Kidney (tissue), 13 donors: ENCODE measurements at regions not wholly inside any gene's neighbourhood (a gene's known extent, or its start where the extent isn't known, plus 50 kb on each side); places are given as distances from the start of the nearest gene placed in this dataset.
A peak's percentile ranks its signal among the peaks of the same experiment; 100 is the strongest.

Experiments used
- DNase-seq, 5 donors: peaks; one replicate each; pipeline ENCODE4 v3.0.0-alpha.2; 2013 to 2020
- FAIRE-seq: peaks from 2 replicates; lab custom pipeline; 2012; peaks lifted over from hg19 to GRCh38; lab: Jason Lieb, UNC
- H3K27ac ChIP-seq, 2 donors: one replicate each; pipeline ENCODE4 v1.7.0; 2013; ENCODE audit warnings: low read depth in 2 of 2, low read length in 2 of 2, inconsistent platforms in 1 of 2
- H3K27me3 ChIP-seq: one replicate; pipeline ENCODE4 v1.7.1; 2013; ENCODE audit warnings: low read length, inconsistent platforms; ENCODE audit not compliant: control insufficient read depth, insufficient read depth
- H3K36me3 ChIP-seq, 3 donors: one replicate each; pipeline versions ENCODE4 v1.7.0 to v1.7.1; 2013; ENCODE audit warnings: low read length in 3 of 3, control low read depth in 1 of 3, inconsistent platforms in 1 of 3; ENCODE audit not compliant: insufficient read depth in 3 of 3, control insufficient read depth in 2 of 3
- H3K4me1 ChIP-seq, 3 donors: one replicate each; pipeline versions ENCODE4 v1.7.0 to v1.7.1; 2013; ENCODE audit warnings: low read length in 3 of 3, inconsistent platforms in 1 of 3, low read depth in 1 of 3; ENCODE audit not compliant: control insufficient read depth in 2 of 3, insufficient read depth in 2 of 3
- H3K4me3 ChIP-seq, 3 donors: one replicate each; pipeline versions ENCODE4 v1.7.0 to v1.8.1; 2013; ENCODE audit warnings: low read length in 3 of 3, control low read depth in 1 of 3, inconsistent platforms in 1 of 3
- H3K9ac ChIP-seq, 3 donors: one replicate each; pipeline versions ENCODE4 v1.7.0 to v1.7.1; 2013; ENCODE audit warnings: low read length in 3 of 3, control low read depth in 1 of 3, inconsistent platforms in 1 of 3
- H3K9me3 ChIP-seq, 3 donors: one replicate each; pipeline versions ENCODE4 v1.7.0 to v1.7.1; 2013; ENCODE audit warnings: low read length in 3 of 3, control low read depth in 1 of 3, inconsistent platforms in 1 of 3; ENCODE audit not compliant: control insufficient read depth in 2 of 3, insufficient read depth in 1 of 3
- CTCF ChIP-seq: IDR thresholded peaks from 3 replicates; pipeline ENCODE4 v1.5.1; 2012; ENCODE audit warnings: mild to moderate bottlenecking, moderate library complexity, borderline replicate concordance; ENCODE audit not compliant: insufficient read depth; ENCODE audit errors: extremely low read depth
- intact Hi-C: fragments of 100-400 bp; cut with DNase I; formaldehyde crosslinking; loops from one replicate; pipeline ENCODE4 v1.11.1; 2022
- donor health status: control.
- donor health status: control.
- donor health status: control.
- donor health status: control.
- donor health status: control.
- donor health status: DM: yes; HTN: yes; CAD: no.
- donor health status: Normal renal cell carcinoma (clear cell type).

- H3K9me3 ChIP-seq, result peaks cover 0 to 3% (median 2%) of the 10 kb centered on the region in 3 donors
- no peak overlapping the region for H3K27ac ChIP-seq
Observed at GRCh38 chr11:97740801-97741151, 1280.0 kb upstream of the CNTN5 start.

GRCh38 chr11:97742717-97743116 is 1278.0 kb upstream of the CNTN5 start:
- no peak for FAIRE-seq
- intact Hi-C loops, result no loop called here

More at GRCh38 chr11:97740801-97741151, 1280.0 kb upstream of the CNTN5 start:
- H3K36me3 ChIP-seq, result no peaks in the 10 kb centered on the region
- DNase-seq (peak in 1 of 5 donors; percentile 9), FAIRE-seq (no peak)
- H3K4me3 ChIP-seq, result no peak overlapping the region
- no peak for TF ChIP-seq CTCF
- no peak overlapping the region for H3K9ac ChIP-seq
- intact Hi-C loops, result no loop called here
- peaks cover 0 to 6% (median 0%) of the 10 kb centered on the region in 3 donors for H3K4me1 ChIP-seq
- no peaks in the 10 kb centered on the region for H3K27me3 ChIP-seq

GRCh38 chr11:97743205-97743742 is 1277.5 kb upstream of the CNTN5 start:
- no peak for DNase-seq
- Histone ChIP-seq H3K9ac (no peak overlapping the region), H3K27me3 (no peaks in the 10 kb centered on the region), H3K27ac (no peak overlapping the region), H3K4me3 (no peak overlapping the region), H3K36me3 (no peaks in the 10 kb centered on the region), H3K9me3 (no peaks in the 10 kb centered on the region), H3K4me1 (peaks cover 0 to 6% (median 0%) of the 10 kb centered on the region in 3 donors)
- FAIRE-seq, result no peak
- intact Hi-C loops, result no loop called here
- TF ChIP-seq CTCF, result no peak

More at GRCh38 chr11:97742717-97743116, 1278.0 kb upstream of the CNTN5 start:
- no peaks in the 10 kb centered on the region for H3K9me3 ChIP-seq
- no peak for TF ChIP-seq CTCF
- no peak overlapping the region for H3K9ac ChIP-seq
- H3K27me3 ChIP-seq, result no peaks in the 10 kb centered on the region
- H3K36me3 ChIP-seq, result no peaks in the 10 kb centered on the region
- H3K4me3 ChIP-seq, result no peak overlapping the region
- peaks cover 0 to 6% (median 0%) of the 10 kb centered on the region in 3 donors for H3K4me1 ChIP-seq
- no peak overlapping the region for H3K27ac ChIP-seq
- DNase-seq, result no peak

- H3K9ac ChIP-seq, result no peak overlapping the region
- DNase-seq (no peak), FAIRE-seq (no peak)
- no peaks in the 10 kb centered on the region for H3K36me3 ChIP-seq
- intact Hi-C loops, result no loop called here
- no peak overlapping the region for H3K4me3 ChIP-seq
- TF ChIP-seq CTCF, result no peak
- no peaks in the 10 kb centered on the region for H3K27me3 ChIP-seq
- peaks cover 0 to 3% (median 0%) of the 10 kb centered on the region in 3 donors for H3K4me1 ChIP-seq
- no peaks in the 10 kb centered on the region for H3K9me3 ChIP-seq
- no peak overlapping the region for H3K27ac ChIP-seq
Observed at GRCh38 chr11:97745515-97746050, 1275.2 kb upstream of the CNTN5 start.
